Brain microvascular endothelial cell (primary cell): ENCODE measurements at regions not wholly inside any gene's neighbourhood (a gene's known extent, or its start where the extent isn't known, plus 50 kb on each side); places are given as distances from the start of the nearest gene placed in this dataset.

Experiments used
- DNase-seq: peaks from one replicate; pipeline ENCODE4 v3.0.0-alpha.2; 2020
- H3K27ac ChIP-seq: fragments of 250-450 bp; sonication (Bioruptor Pico); 2 replicates; pipeline ENCODE4 v1.5.1; 2020; ENCODE audit warnings: mild to moderate bottlenecking, moderate library complexity
- H3K27me3 ChIP-seq: fragments of 250-450 bp; sonication (Bioruptor Pico); replicated peaks from 2 replicates; pipeline ENCODE4 v1.5.1; 2020; ENCODE audit warnings: mild to moderate bottlenecking
- H3K36me3 ChIP-seq: fragments of 250-450 bp; sonication (Bioruptor Pico); replicated peaks from 2 replicates; pipeline ENCODE4 v1.5.1; 2020; ENCODE audit warnings: mild to moderate bottlenecking
- H3K4me3 ChIP-seq: 2 replicates; pipeline ENCODE4 v1.5.1; 2011; ENCODE audit warnings: low read depth, mild to moderate bottlenecking, control low read depth, low read length, moderate library complexity
- in situ Hi-C: cut with HindIII; loops from 2 replicates; pipeline ENCODE4 v1.10.0; 2017; ENCODE audit warnings: low sequenced_read_pairs, low pct_ligation_motif_present
- TF ChIP-seq, protein P1 (sequence below): IDR thresholded peaks from 2 replicates; pipeline ENCODE4 v1.5.1; 2011; ENCODE audit warnings: low read depth, mild to moderate bottlenecking, moderate library complexity, low read length, control low read depth, inconsistent platforms; ENCODE audit errors: missing control alignments

DNA sequence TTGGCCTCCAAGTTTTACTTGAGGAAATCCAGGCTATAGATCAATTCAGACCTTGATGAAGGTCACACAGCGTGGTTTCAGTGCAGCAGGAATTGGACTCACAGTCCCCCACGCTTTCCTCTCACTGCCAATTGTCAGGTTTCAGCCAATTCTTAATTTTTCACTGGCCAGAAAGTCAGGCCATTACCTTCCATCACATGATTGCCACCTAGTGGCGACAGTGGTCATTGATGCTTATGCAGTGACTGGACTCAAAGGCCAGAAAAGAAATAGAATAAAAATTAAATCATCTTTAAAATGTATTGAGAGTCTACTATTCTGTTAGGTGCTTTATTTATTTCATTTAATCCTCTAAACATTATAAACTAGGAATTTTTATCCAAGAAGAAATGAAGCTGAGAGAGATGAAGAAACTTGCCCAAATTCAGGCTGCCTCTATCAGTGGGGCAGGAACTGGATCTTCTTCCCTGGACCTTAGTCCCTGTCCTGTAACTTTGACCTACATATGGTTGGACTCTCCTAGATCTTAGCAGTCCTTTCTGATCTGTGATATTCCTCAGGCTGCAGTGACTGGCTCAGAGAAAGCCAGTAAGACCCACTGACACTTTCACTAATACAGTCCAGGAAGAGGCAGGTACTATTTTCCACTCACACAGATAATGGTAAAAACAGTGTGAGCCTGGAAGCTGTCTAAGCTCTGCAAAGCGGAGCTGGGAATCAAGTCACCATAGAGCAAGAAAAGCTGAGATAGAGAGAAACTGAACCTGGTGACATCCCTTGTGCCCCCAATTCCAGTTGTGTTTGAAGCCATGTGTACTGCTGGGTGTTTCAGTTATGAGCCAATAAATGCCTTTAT lies 133.3 kb downstream of the ELOVL4 start:
- TF ChIP-seq, protein P1, sequence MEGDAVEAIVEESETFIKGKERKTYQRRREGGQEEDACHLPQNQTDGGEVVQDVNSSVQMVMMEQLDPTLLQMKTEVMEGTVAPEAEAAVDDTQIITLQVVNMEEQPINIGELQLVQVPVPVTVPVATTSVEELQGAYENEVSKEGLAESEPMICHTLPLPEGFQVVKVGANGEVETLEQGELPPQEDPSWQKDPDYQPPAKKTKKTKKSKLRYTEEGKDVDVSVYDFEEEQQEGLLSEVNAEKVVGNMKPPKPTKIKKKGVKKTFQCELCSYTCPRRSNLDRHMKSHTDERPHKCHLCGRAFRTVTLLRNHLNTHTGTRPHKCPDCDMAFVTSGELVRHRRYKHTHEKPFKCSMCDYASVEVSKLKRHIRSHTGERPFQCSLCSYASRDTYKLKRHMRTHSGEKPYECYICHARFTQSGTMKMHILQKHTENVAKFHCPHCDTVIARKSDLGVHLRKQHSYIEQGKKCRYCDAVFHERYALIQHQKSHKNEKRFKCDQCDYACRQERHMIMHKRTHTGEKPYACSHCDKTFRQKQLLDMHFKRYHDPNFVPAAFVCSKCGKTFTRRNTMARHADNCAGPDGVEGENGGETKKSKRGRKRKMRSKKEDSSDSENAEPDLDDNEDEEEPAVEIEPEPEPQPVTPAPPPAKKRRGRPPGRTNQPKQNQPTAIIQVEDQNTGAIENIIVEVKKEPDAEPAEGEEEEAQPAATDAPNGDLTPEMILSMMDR: peak; percentile 92
- H3K27ac ChIP-seq: no peak overlapping the region
- H3K27me3 ChIP-seq: no peaks in the 10 kb centered on the region
- in situ Hi-C loops: no loop called here
- peak; percentile 75 for DNase-seq
- no peaks in the 10 kb centered on the region for H3K36me3 ChIP-seq
- H3K4me3 ChIP-seq: no peak overlapping the region

DNA sequence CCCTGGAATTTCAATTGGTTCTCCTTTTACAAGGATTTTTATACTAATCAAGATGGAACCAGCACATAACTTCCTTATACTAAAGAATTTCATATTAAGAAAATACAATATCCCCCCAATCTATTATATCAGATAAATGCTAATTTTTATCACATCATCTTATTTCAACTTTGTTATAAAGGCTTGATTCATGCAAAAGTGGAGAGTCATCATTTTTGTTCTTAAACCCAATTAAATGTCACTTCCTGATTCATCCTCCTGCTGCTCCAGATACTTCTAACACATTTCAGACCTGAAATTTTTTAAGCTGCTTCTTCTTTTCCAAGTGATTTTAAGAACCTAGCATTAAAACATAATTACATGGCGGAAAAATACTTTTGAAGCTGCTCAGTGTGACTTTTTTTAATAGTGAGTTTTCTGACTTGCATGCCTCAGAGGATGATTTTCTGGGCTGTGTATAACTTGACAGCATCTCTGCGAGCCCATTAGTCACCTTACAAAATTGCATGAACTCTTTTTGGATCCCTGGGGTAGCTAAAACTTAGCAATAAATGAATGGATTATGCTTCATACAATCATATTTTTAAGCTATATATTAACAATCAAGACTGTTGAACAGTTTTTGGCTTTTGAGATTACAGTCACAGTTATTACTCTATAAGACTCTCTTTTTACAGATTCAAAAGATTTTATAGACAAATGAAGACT lies 134.1 kb downstream of the ELOVL4 start:
- H3K36me3 ChIP-seq: no peaks in the 10 kb centered on the region
- DNase-seq: no peak
- no peak overlapping the region for H3K4me3 ChIP-seq
- H3K27ac ChIP-seq: no peak overlapping the region
- H3K27me3 ChIP-seq: no peaks in the 10 kb centered on the region
- in situ Hi-C loops: no loop called here
- TF ChIP-seq, protein P1: no peak

GRCh38 chr6:79812195-79812594 lies 135.2 kb downstream of the ELOVL4 start:
- Histone ChIP-seq H3K4me3 (no peak overlapping the region), H3K36me3 (no peaks in the 10 kb centered on the region), H3K27ac (no peak overlapping the region), H3K27me3 (no peaks in the 10 kb centered on the region)
- DNase-seq: no peak
- in situ Hi-C loops: no loop called here
- TF ChIP-seq, protein P1: no peak

GRCh38 chr6:79810871-79811270 lies 136.5 kb downstream of the ELOVL4 start:
- Histone ChIP-seq H3K36me3 (no peaks in the 10 kb centered on the region), H3K27ac (no peak overlapping the region), H3K27me3 (no peaks in the 10 kb centered on the region), H3K4me3 (no peak overlapping the region)
- TF ChIP-seq, protein P1: no peak
- no peak for DNase-seq
- in situ Hi-C loops: no loop called here

- Histone ChIP-seq H3K4me3 (no peak overlapping the region), H3K36me3 (no peaks in the 10 kb centered on the region), H3K27ac (no peak overlapping the region), H3K27me3 (no peaks in the 10 kb centered on the region)
- in situ Hi-C loops: no loop called here
- DNase-seq: no peak
- TF ChIP-seq, protein P1: no peak
Measured at GRCh38 chr6:79810185-79810705, 137.1 kb downstream of the ELOVL4 start.
